GM18519 (cell line): ENCODE measurements at regions not wholly inside any gene's neighbourhood (a gene's known extent, or its start where the extent isn't known, plus 50 kb on each side); places are given as distances from the start of the nearest gene placed in this dataset.
A peak's percentile ranks its signal among the peaks of the same experiment; 100 is the strongest.
"Not testable (repeated sequence)": the region's sequence is repeated elsewhere in the genome, so short reads cannot be mapped to it uniquely, and the experiment has no call there.

Source experiments
- ATAC-seq: cut with Tn5 transposase; IDR thresholded peaks from one replicate; pipeline ENCODE4 v1.9.1; 2021; ENCODE audit warnings: mild to moderate bottlenecking, moderate library complexity; ENCODE audit not compliant: unreplicated experiment, low FRiP score

DNA sequence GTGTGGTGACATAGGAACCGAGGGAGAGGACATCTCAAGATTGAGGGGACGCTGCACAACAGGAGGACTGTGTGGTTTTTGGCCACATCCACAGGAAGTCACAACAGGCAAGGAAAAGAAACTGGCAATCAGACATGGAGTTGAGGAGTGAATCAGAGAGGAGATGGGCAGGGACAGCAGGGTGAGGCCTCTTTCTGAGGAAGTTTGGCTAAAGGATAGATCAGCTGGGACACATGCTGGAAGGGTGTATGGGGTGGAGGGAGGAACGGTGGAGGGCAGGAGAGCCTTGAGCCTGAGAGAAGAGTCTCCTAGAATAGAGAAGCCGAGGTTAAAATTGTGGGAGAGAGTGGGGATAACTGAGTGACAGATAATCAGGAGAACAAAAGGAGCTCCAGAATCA lies 75.1 kb upstream of the CIDEA start:
- ATAC-seq = not testable (repeated sequence)

- ATAC-seq = not testable (repeated sequence)
Measured at GRCh38 chr18:12179697-12180577, 74.2 kb upstream of the CIDEA start.

GRCh38 chr18:12198797-12199196 lies 55.4 kb upstream of the CIDEA start:
- not testable (repeated sequence) for ATAC-seq

- ATAC-seq = peak; percentile 98
Measured at GRCh38 chr18:12200186-12200585, 54.0 kb upstream of the CIDEA start.
